Activated T-cell treated with anti-CD3 and anti-CD28 coated beads for 48 hours (primary cell): ENCODE measurements at regions not wholly inside any gene's neighbourhood (a gene's known extent, or its start where the extent isn't known, plus 50 kb on each side); places are given as distances from the start of the nearest gene placed in this dataset.

ENCODE experiments used
- DNase-seq: peaks from one replicate; pipeline ENCODE4 v3.0.0-alpha.2; 2020; ENCODE audit warnings: low read depth

DNA sequence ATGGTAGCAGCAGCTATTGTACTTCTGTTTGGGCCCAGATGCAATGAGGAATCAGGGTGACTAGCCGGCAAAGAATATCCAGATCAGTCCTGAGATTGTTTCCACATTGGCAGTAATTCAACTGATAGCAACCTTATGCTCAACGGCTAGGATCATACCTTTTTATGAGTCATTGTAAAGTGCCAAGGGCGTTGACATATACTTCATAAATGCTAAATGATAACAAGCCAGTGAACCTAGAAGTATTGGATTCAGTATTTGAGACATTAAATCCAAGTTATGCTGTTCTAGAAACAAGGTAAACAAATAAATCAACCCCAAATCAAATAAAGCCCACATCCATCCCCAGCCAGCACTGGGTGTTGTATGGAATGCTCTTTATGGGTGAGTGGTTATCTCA lies 207.1 kb upstream of the ZFHX3 start:
- no peak for DNase-seq

DNA sequence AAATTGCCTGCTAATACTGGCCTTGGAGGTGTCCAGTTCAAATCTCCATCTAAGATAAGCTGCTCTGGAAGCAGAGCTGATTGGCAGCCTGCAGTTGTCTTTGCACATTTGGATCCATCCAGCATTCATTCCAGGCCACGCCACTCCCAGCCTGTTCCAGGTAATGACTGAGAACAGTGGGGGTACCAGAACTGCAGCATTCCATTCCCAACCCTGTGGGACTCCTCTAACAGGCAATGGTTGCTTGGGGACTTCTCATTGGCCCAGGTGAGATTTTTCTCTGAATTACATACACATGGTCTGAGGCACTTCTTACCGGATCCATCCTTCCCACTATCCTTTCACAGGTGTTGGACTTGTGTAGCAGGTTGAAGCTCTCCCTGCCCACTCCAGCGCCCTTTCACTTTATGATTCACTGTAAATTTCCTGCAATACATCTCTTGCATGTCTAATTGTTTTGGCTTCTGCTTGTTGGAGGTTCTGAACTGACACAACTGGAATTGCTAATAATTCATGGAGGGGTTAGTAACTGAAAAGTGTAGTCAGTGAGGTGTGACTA lies 206.1 kb upstream of the ZFHX3 start:
- DNase-seq = no peak

GRCh38 chr16:73252446-73252845 lies 204.5 kb upstream of the ZFHX3 start:
- DNase-seq = no peak

- DNase-seq = no peak
Observed at GRCh38 chr16:73251608-73252007, 203.7 kb upstream of the ZFHX3 start.

- no peak for DNase-seq
Observed at GRCh38 chr16:73248316-73248715, 200.4 kb upstream of the ZFHX3 start.

GRCh38 chr16:73240920-73241319 lies 193.0 kb upstream of the ZFHX3 start:
- DNase-seq = no peak

DNA sequence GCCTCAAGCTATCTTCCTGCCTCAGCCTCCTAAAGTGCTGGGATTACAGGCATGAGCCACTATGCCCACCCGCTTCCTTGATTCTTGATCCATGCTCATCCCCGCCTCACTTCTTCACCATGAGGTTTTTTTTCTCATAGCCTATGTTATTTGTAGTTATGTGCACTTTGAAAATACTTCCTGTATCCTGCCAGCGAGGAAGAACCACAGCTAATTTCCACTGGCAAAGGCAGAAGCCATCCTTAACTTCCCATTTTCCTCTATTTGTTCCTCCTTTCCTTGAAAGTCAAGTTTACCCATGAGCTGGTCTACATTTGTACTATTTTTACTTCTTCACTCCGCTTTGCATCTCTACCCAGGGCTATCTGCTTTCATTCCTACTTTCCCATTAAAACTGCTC lies 189.7 kb upstream of the ZFHX3 start:
- no peak for DNase-seq

GRCh38 chr16:73234496-73234895 lies 186.6 kb upstream of the ZFHX3 start:
- no peak for DNase-seq

GRCh38 chr16:73233846-73234424 lies 186.0 kb upstream of the ZFHX3 start:
- DNase-seq = no peak

DNA sequence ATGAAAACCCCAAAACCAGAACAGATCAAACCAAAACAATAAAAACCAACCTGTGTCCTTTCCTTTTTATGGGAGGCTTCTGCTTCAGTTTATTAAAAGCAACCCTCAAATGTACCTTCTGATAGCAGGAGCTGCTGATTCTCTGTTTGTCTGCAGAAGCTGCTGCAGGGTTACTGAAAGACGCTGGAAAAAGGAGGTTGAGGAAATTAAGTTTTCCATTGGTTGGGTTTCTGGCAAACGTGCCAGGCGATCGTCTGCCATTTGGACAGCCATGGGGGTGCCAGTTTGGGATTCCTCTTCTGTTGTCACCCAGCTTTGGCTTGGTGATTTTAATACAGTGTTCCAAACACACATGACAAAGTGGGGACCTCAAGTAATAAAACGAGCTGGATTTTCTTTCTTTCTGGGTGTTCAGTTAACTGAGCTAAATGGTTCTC lies 185.4 kb upstream of the ZFHX3 start:
- no peak for DNase-seq

DNA sequence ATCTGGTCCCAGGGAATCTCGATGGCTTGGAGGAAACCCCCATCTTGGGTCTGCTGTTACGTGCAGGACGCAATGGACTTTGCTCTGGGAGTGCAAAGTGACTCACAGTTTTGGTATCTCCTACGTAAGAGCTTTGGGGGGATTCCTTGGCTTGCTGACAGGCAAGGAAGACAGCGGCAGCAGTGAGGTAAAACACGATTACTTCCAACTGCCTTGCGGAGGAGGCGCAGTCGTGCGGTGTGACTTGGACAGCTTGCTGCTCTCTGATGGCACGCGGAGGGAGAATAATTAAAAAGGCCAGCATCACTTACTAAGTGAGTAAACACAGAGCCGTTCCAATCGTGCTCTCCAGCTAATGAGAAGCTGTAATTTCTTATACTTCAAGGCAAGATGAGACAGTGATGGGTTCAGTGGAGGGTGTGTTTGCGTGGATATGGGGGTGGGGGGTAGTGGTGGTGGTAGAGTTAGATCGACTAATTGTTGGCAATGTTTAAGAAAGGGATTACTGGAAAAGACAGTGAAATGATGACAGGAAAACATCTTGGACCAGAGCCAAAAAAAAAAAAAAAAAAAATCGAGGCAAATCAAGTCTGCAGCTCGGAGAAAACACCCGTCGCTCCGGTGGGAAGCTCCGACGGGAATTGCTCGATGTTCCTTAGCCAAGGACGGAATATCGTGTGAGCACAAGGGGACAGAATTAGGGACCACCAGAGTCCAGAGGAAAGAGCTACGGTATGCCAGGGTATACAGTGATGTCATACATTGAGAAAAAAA lies 184.8 kb upstream of the ZFHX3 start:
- DNase-seq = no peak

GRCh38 chr16:73231944-73232554 lies 184.1 kb upstream of the ZFHX3 start:
- DNase-seq = no peak

GRCh38 chr16:73231379-73231778 lies 183.5 kb upstream of the ZFHX3 start:
- DNase-seq = no peak

- DNase-seq = no peak
Observed at GRCh38 chr16:73230651-73231050, 182.7 kb upstream of the ZFHX3 start.

- DNase-seq = no peak
Observed at GRCh38 chr16:73228649-73229048, 180.7 kb upstream of the ZFHX3 start.

DNA sequence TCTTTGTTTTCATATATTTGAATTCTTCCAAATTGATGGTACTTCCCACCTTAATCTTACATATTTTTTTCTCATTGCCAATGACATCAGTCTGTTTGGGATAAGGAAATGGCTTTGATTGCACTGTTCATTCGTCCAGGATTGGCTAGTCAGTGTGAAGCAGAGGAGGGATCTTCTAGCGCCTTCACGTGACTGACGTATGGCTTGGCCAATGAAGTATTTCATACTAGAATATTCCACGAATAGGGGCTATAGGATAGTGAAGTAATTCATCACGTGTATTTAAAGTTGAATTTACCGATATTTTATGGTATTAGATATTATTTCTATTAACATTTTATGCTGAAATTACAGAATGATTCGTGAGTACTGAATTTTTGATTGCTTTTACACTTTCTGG lies 178.7 kb upstream of the ZFHX3 start:
- DNase-seq = no peak

GRCh38 chr16:73225983-73226382 lies 178.1 kb upstream of the ZFHX3 start:
- DNase-seq = no peak

- DNase-seq = no peak
Observed at GRCh38 chr16:73220836-73221235, 172.9 kb upstream of the ZFHX3 start.

- DNase-seq = no peak
Observed at GRCh38 chr16:73219176-73219575, 171.2 kb upstream of the ZFHX3 start.

- no peak for DNase-seq
Observed at GRCh38 chr16:73217654-73218053, 169.7 kb upstream of the ZFHX3 start.

DNA sequence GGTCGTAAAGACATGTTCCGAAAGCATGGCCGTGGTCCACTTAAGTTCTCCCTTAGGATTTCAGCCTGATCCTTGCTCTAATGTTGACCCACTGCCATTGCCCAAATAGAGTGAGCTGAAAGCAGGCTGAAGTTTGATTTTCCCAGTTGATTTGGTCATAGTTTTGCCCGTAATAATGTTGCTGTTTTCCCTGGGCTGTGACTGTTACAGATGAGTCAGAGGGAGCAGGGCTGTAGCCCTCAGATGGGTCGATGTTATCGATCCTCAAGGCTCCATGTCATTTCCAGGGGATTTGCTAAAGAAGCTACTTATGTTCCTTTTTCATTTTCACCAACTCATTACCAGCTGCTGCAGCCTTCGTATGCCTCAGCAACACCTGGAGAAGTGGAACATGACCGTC lies 169.0 kb upstream of the ZFHX3 start:
- DNase-seq = no peak

- DNase-seq = no peak
Observed at GRCh38 chr16:73215678-73216377, 167.9 kb upstream of the ZFHX3 start.
